HFFc6 (cell line): ENCODE measurements at regions not wholly inside any gene's neighbourhood (a gene's known extent, or its start where the extent isn't known, plus 50 kb on each side); places are given as distances from the start of the nearest gene placed in this dataset.

Experiments used
- DNase-seq: peaks from one replicate; pipeline ENCODE4 v3.0.0-alpha.2; 2018
- H3K27ac Mint-ChIP-seq: 2 replicates; pipeline ENCODE4 v1.8.0; 2020; ENCODE audit warnings: mild to moderate bottlenecking, mixed read lengths
- H3K27me3 Mint-ChIP-seq: 2 replicates; pipeline ENCODE4 v1.8.0; 2021; ENCODE audit warnings: mild to moderate bottlenecking, moderate library complexity, mixed read lengths; ENCODE audit not compliant: insufficient read depth
- H3K36me3 Mint-ChIP-seq: 2 replicates; pipeline ENCODE4 v1.8.0; 2021; ENCODE audit warnings: low read depth, mixed read lengths
- H3K4me1 Mint-ChIP-seq: 2 replicates; pipeline ENCODE4 v1.8.0; 2020; ENCODE audit warnings: low read depth, mixed read lengths
- H3K4me3 Mint-ChIP-seq: 2 replicates; pipeline ENCODE4 v1.8.0; 2020; ENCODE audit warnings: mild to moderate bottlenecking, moderate library complexity, mixed read lengths
- H3K9me3 Mint-ChIP-seq: 2 replicates; pipeline ENCODE4 v1.8.0; 2020; ENCODE audit warnings: mild to moderate bottlenecking, mixed read lengths
- CTCF ChIP-seq: fragments of 200-600 bp; sonication (generic); IDR thresholded peaks from 2 replicates; pipeline ENCODE4 v1.5.0; 2021; ENCODE audit warnings: antibody characterized with exemption, mild to moderate bottlenecking

- Mint-ChIP-seq H3K9me3 (peaks cover 33% of the 10 kb centered on the region), H3K27me3 (no peaks in the 10 kb centered on the region), H3K36me3 (peaks cover 5% of the 10 kb centered on the region; the same call in 1 of the 2 replicates), H3K4me1 (no peaks in the 10 kb centered on the region), H3K27ac (no peak overlapping the region), H3K4me3 (no peak overlapping the region)
- DNase-seq: no peak
- no peak for TF ChIP-seq CTCF
These were observed 262.7 kb upstream of the MAD2L1 start for GRCh38 chr4:120329386-120329785.

- peaks cover 33% of the 10 kb centered on the region for H3K9me3 Mint-ChIP-seq
- H3K27ac Mint-ChIP-seq: no peak overlapping the region
- H3K36me3 Mint-ChIP-seq: peaks cover 5% of the 10 kb centered on the region; the same call in 1 of the 2 replicates
- H3K27me3 Mint-ChIP-seq: no peaks in the 10 kb centered on the region
- no peak for DNase-seq
- H3K4me1 Mint-ChIP-seq: no peaks in the 10 kb centered on the region
- no peak for TF ChIP-seq CTCF
- no peak overlapping the region for H3K4me3 Mint-ChIP-seq
These were observed 260.6 kb upstream of the MAD2L1 start for GRCh38 chr4:120327276-120327675.

- no peak overlapping the region for H3K4me3 Mint-ChIP-seq
- H3K27me3 Mint-ChIP-seq: no peaks in the 10 kb centered on the region
- no peak for DNase-seq
- no peaks in the 10 kb centered on the region for H3K4me1 Mint-ChIP-seq
- H3K36me3 Mint-ChIP-seq: no peaks in the 10 kb centered on the region
- no peak overlapping the region for H3K27ac Mint-ChIP-seq
- H3K9me3 Mint-ChIP-seq: peaks cover 20% of the 10 kb centered on the region
- TF ChIP-seq CTCF: no peak
These were observed 252.6 kb upstream of the MAD2L1 start for GRCh38 chr4:120319046-120319767.

GRCh38 chr4:120318196-120318846 lies 251.7 kb upstream of the MAD2L1 start:
- TF ChIP-seq CTCF: no peak
- H3K27ac Mint-ChIP-seq: no peak overlapping the region
- H3K36me3 Mint-ChIP-seq: no peaks in the 10 kb centered on the region
- no peak for DNase-seq
- H3K9me3 Mint-ChIP-seq: peaks cover 21% of the 10 kb centered on the region
- H3K4me1 Mint-ChIP-seq: no peaks in the 10 kb centered on the region
- H3K27me3 Mint-ChIP-seq: no peaks in the 10 kb centered on the region
- H3K4me3 Mint-ChIP-seq: no peak overlapping the region

- DNase-seq: no peak
These were observed 251.1 kb upstream of the MAD2L1 start for GRCh38 chr4:120317713-120318112.

More at GRCh38 chr4:120317713-120318112, 251.1 kb upstream of the MAD2L1 start:
- Mint-ChIP-seq H3K27me3 (no peaks in the 10 kb centered on the region), H3K36me3 (no peaks in the 10 kb centered on the region), H3K4me3 (no peak overlapping the region), H3K4me1 (no peaks in the 10 kb centered on the region), H3K9me3 (peaks cover 19% of the 10 kb centered on the region), H3K27ac (no peak overlapping the region)
- TF ChIP-seq CTCF: no peak
